ENCODE measurements at regions not wholly inside any gene's neighbourhood (a gene's known extent, or its start where the extent isn't known, plus 50 kb on each side); places are given as distances from the start of the nearest gene placed in this dataset.
"Not testable (repeated sequence)": the region's sequence is repeated elsewhere in the genome, so short reads cannot be mapped to it uniquely, and the experiment has no call there.

DNA sequence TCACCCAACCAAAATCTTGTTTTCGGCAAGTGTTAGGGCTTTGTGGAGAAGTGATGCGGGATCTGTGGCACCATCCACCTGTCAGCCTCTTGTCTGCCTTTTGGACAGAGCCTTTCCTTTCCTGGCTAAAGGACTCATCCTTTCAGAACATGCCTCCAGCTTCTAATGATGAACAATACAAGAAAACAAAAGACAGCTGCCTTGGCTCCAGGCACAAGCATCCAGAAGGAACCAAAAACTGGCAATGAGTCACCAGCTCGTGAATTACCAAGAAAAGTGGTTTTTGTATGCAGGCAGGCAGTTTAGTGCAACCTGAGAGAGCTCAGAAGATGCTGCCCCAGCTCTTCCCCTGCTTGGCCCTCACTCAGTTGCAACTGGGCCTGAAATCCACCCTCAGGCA is 84.6 kb upstream of the NAMPT start:
- no peak for DNase-seq

DNA sequence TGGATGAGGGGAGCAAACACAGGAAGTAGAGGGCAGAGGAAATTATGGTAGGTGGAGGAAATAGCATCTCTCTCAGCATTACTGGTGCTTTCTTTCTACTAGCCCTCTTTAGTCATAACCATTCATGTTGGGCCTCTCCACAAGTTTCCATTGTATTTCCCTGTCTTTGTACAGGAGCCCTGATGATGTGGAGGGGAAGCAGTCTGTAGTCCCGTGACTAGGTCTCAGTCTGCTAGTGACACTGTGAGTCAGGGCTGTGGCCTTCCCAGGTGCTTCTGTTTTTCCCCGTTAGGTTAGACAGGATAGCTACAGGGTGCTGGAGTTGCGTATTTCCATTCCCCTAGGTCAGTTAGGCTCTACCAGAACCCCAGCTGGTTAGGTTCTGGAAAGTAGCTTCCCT is 82.9 kb upstream of the NAMPT start:
- DNase-seq: no peak

DNA sequence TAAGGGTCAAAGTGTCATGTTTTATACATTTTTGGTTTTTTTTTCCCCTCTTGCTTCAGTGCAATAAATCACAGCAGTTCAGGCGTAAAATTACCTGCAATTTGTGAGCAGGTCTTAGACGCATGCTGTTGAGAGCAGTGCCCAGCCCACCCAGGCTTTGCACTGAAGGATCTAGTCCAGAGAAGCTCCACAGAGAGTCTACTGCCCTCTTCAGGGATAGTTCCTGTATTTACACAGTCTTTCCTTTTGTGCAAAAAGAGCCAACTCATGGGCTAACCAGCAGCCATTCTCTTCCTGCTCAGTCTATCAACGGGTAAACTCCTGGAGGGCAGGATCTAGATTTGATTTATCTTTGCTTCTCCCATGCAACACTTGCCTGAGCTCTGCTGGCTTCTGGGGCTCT is 82.2 kb upstream of the NAMPT start:
- DNase-seq: no peak

- DNase-seq: no peak
These were observed 80.6 kb upstream of the NAMPT start for GRCh38 chr7:106365252-106366005.

DNA sequence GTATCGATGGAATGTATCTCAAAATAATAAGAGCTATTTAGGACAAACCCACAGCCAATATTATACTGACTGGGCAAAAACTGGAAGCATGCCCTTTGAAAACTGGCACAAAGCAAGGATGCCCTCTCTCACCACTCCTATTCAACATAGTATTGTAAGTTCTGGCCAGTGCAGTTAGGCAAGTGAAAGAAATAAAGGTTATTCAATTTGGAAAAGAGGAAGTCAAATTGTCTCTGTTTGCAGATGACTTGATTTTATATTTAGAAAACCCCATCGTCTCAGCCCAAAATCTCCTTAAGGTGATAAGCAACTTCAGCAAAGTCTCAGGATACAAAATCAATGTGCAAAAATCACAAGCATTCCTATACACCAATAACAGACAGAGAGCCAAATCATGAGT is 77.7 kb upstream of the NAMPT start:
- not testable (repeated sequence) for DNase-seq

GRCh38 chr7:106358103-106358663 is 73.4 kb upstream of the NAMPT start:
- DNase-seq: no peak

DNA sequence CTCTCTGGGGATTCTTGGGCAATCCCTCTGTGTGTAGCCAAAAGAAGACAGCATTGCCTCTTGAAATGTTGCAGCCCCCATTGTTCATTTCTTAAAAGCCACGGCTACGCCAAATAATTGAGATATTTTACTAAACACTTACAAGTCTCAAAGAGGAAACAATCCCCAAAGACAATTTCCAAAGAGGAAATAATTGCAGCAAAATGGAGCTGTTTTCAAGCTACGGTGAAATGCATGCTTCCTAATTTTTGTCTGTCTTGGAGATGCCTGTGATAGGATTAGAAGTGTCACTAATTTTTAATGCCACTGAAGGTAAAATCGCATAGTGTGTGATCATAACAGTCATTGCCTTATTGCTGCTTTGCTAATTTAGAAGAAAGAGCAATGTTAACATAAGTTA is 72.9 kb upstream of the NAMPT start:
- no peak for DNase-seq

DNA sequence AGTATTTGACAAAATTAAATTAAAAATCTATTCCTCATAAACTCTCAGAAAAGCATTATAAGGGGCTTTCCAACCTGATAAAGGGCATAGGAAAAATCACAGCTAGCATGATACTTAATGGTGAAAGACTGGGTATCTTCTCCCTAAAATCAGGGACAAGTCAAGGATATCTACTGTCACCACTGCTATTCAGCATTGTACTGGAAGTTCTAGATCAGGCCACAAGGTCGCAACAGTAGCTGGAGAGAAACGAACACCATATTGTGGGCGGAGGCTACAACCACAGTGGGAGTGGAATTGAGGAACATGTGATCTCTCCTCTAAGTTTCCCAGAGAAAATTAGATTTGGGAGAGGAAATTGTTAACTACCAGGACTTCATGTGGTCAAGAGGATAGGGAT is 70.0 kb upstream of the NAMPT start:
- DNase-seq: no peak

GRCh38 chr7:106353944-106354343 is 69.2 kb upstream of the NAMPT start:
- DNase-seq: no peak

- DNase-seq: no peak
These were observed 63.4 kb upstream of the NAMPT start for GRCh38 chr7:106348231-106348630.

- no peak for DNase-seq
These were observed 62.5 kb upstream of the NAMPT start for GRCh38 chr7:106347229-106347833.

- DNase-seq: no peak
These were observed 62.0 kb upstream of the NAMPT start for GRCh38 chr7:106346678-106347217.

GRCh38 chr7:106346167-106346677 is 61.4 kb upstream of the NAMPT start:
- DNase-seq: no peak

- no peak for DNase-seq
These were observed 60.8 kb upstream of the NAMPT start for GRCh38 chr7:106345421-106346166.

GRCh38 chr7:106344861-106345260 is 60.1 kb upstream of the NAMPT start:
- no peak for DNase-seq

GRCh38 chr7:106344211-106344610 is 59.4 kb upstream of the NAMPT start:
- no peak for DNase-seq

GRCh38 chr7:106342049-106342448 is 57.3 kb upstream of the NAMPT start:
- not testable (repeated sequence) for DNase-seq

DNA sequence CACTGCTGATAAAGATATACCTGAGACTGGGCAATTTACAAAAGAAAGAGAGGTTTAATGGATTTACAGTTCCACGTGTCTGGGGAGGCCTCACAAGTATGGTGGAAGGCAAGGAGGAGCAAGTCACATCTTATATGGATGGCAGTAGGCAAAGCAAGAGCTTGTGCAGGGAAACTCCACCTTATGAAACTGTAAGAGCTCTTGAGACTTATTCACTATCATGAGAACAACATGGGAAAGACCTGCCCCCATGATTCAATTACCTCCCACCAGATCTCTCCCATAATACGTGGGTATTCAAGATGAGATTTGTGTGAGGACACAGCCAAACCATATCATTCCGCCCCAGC is 55.4 kb upstream of the NAMPT start:
- DNase-seq: not testable (repeated sequence)

DNA sequence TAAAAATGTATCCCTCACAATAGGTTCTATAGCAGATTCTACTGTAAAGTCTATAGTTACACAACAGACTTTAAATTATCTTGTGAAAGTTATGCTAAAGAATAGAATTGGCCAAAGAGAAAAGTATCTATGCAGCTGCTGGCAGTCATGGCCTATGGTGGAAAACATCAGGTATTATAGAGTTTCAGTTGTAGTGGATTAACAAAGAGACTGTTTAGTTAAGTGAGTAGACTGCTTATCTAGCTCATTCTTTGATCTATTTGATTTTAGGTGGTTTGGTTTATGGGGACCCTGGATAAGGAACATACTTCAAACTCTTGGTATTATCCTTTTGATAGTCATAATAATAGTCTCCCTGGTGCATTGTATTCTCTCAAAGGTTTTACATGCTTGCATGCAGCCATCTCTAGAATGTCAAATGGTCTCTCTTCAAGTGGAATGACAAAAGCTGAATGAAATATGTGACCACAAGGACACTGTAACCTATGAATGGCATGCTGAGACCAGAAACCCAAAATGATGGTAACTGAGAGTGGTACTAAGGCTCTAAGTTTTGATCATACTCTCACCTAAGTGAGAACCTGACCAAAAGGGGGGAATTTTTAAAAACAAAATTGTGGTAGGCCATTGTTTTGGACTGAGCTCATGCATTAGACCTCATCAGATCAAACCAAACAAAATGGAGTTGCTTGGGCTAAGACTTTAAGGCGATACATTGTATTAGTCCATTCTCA is 54.9 kb upstream of the NAMPT start:
- DNase-seq: no peak

GRCh38 chr7:106337754-106338153 is 53.0 kb upstream of the NAMPT start:
- no peak for DNase-seq

- DNase-seq: no peak
These were observed 51.0 kb upstream of the NAMPT start for GRCh38 chr7:106335814-106336213.
